ENCODE measurements at regions not wholly inside any gene's neighbourhood (a gene's known extent, or its start where the extent isn't known, plus 50 kb on each side); places are given as distances from the start of the nearest gene placed in this dataset.
A peak's percentile ranks its signal among the peaks of the same experiment; 100 is the strongest.

- WGBS (ENCODE audit: insufficient coverage), result 0% methylated on average over 4 of the region's 5 CpGs
- peak overlapping the region in 2 of 7 donors; percentile 7 to 47 for H3K27ac Mint-ChIP-seq
These were observed 108.1 kb downstream of the PMP22 start for GRCh38 chr17:15157051-15157450.

GRCh38 chr17:15154618-15155017 lies 110.5 kb downstream of the PMP22 start:
- Mint-ChIP-seq H3K36me3 (no peaks in the 10 kb centered on the region), H3K4me3 (no peak overlapping the region), H3K27ac (no peak overlapping the region), H3K9me3 (peaks cover 0 to 6% (median 5%) of the 10 kb centered on the region in 7 donors), H3K27me3 (ENCODE audit: low read depth in 3 of 3) (peaks cover 0 to 5% (median 3%) of the 10 kb centered on the region in 3 donors), H3K4me1 (peaks cover 35% of the 10 kb centered on the region)
- TF ChIP-seq CTCF (IDR thresholded peaks at IDR 0.05), result no peak
- no peak overlapping the region for H3K27ac ChIP-seq (ENCODE audit: low read depth in 1 of 2, low read length in 2 of 2)
- no peak overlapping the region for H2AFZ ChIP-seq (ENCODE audit: insufficient read depth, low read depth, low read length, poor library complexity, severe bottlenecking)
- peak in 2 of 3 donors; percentile 14 for DNase-seq
- no peak overlapping the region for H3K4me3 ChIP-seq (replicated peaks in 1 of 3; ENCODE audit: low read depth in 2 of 3, low read length in 3 of 3)
- peaks cover 17 to 21% of the 10 kb centered on the region in 2 donors for H3K4me1 ChIP-seq (ENCODE audit: control insufficient read depth in 1 of 2, insufficient read depth in 2 of 2, low read length in 2 of 2)
- no peaks in the 10 kb centered on the region for H3K27me3 ChIP-seq (ENCODE audit: control insufficient read depth in 2 of 2, insufficient read depth in 2 of 2, low read length in 2 of 2)
- H3K9ac ChIP-seq (ENCODE audit: insufficient read depth, low read length, poor library complexity, severe bottlenecking), result no peak overlapping the region
- 20% methylated on average over 1 of the region's 2 CpGs for WGBS (ENCODE audit: insufficient coverage)
- no peak overlapping the region for H3K4me2 ChIP-seq (replicated peaks; ENCODE audit: extremely low read depth, low read length, poor library complexity, severe bottlenecking)
- no peaks in the 10 kb centered on the region for H3K79me2 ChIP-seq (ENCODE audit: insufficient read depth, low read length)
- intact Hi-C loops (cut with micrococcal nuclease), result no loop called here
- no peaks in the 10 kb centered on the region for H3K9me3 ChIP-seq (replicated peaks in 1 of 2; ENCODE audit: control insufficient read depth in 1 of 2, insufficient read depth in 1 of 2, low read length in 2 of 2)
- H3K36me3 ChIP-seq (replicated peaks in 1 of 2; ENCODE audit: control insufficient read depth in 1 of 2, insufficient read depth in 2 of 2, low read length in 2 of 2), result no peaks in the 10 kb centered on the region
- no peaks in the 10 kb centered on the region for H4K20me1 ChIP-seq (ENCODE audit: insufficient read depth, low read length)

More at GRCh38 chr17:15157051-15157450, 108.1 kb downstream of the PMP22 start:
- H3K27me3 Mint-ChIP-seq (ENCODE audit: low read depth in 3 of 3), result peaks cover 0 to 5% (median 3%) of the 10 kb centered on the region in 3 donors
- no peak for TF ChIP-seq CTCF (IDR thresholded peaks at IDR 0.05)
- DNase-seq, result peak; percentile 12 to 56 (median 29)
- no peaks in the 10 kb centered on the region for H3K27me3 ChIP-seq (ENCODE audit: control insufficient read depth in 2 of 2, insufficient read depth in 2 of 2, low read length in 2 of 2)
- peaks cover 0 to 6% (median 5%) of the 10 kb centered on the region in 7 donors for H3K9me3 Mint-ChIP-seq
- peaks cover 29% of the 10 kb centered on the region for H3K4me1 Mint-ChIP-seq
- peaks cover 17 to 21% of the 10 kb centered on the region in 2 donors for H3K4me1 ChIP-seq (ENCODE audit: control insufficient read depth in 1 of 2, insufficient read depth in 2 of 2, low read length in 2 of 2)
- H3K36me3 Mint-ChIP-seq, result no peaks in the 10 kb centered on the region
- no peak overlapping the region for H3K4me2 ChIP-seq (replicated peaks; ENCODE audit: extremely low read depth, low read length, poor library complexity, severe bottlenecking)
- no peaks in the 10 kb centered on the region for H3K79me2 ChIP-seq (ENCODE audit: insufficient read depth, low read length)
- no peak overlapping the region for H3K27ac ChIP-seq (ENCODE audit: low read depth in 1 of 2, low read length in 2 of 2)
- intact Hi-C loops (cut with micrococcal nuclease), result no loop called here
- H3K4me3 ChIP-seq (replicated peaks in 1 of 3; ENCODE audit: low read depth in 2 of 3, low read length in 3 of 3), result no peak overlapping the region
- H3K9me3 ChIP-seq (replicated peaks in 1 of 2; ENCODE audit: control insufficient read depth in 1 of 2, insufficient read depth in 1 of 2, low read length in 2 of 2), result no peaks in the 10 kb centered on the region
- no peaks in the 10 kb centered on the region for H4K20me1 ChIP-seq (ENCODE audit: insufficient read depth, low read length)
- no peak overlapping the region for H3K9ac ChIP-seq (ENCODE audit: insufficient read depth, low read length, poor library complexity, severe bottlenecking)
- H2AFZ ChIP-seq (ENCODE audit: insufficient read depth, low read depth, low read length, poor library complexity, severe bottlenecking), result no peak overlapping the region
- H3K36me3 ChIP-seq (replicated peaks in 1 of 2; ENCODE audit: control insufficient read depth in 1 of 2, insufficient read depth in 2 of 2, low read length in 2 of 2), result no peaks in the 10 kb centered on the region
- no peak overlapping the region for H3K4me3 Mint-ChIP-seq
